ENCODE measurements at regions not wholly inside any gene's neighbourhood (a gene's known extent, or its start where the extent isn't known, plus 50 kb on each side); places are given as distances from the start of the nearest gene placed in this dataset.
"Not testable (repeated sequence)": the region's sequence is repeated elsewhere in the genome, so short reads cannot be mapped to it uniquely, and the experiment has no call there.

DNA sequence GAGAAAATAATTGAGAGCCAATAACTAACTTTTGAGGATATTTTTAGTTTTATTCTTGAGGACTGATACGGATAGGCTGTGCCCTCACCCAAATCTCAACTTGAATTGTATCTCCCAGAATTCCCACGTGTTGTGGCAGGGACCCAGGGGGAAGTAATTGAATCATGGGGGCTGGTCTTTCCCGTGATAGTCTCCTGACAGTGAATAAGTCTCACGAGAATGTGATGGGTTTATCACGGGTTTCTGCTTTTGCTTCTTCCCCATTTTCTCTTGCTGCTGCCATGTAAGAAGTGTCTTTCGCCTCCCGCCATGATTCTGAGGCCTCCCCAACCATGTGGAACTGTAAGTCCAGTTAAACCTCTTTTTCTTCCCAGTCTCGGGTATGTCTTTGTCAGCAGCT is 292.3 kb upstream of the TFAP2D start:
- H3K27me3 ChIP-seq (ENCODE audit: control insufficient read depth in 1 of 2, insufficient read depth in 2 of 2, low read length in 2 of 2); H3K4me3 ChIP-seq (ENCODE audit: low read depth in 1 of 2, low read length in 2 of 2); H3K36me3 ChIP-seq (ENCODE audit: insufficient read depth, low read length); H3K4me1 ChIP-seq (ENCODE audit: insufficient read depth, low read length); H3K9ac ChIP-seq (ENCODE audit: low read length); H3K27ac ChIP-seq (ENCODE audit: low read depth, low read length); H3K9me3 ChIP-seq (ENCODE audit: low read length): not testable (repeated sequence)

GRCh38 chr6:50427267-50427666 is 286.1 kb upstream of the TFAP2D start:
- Histone ChIP-seq H3K27me3 (ENCODE audit: control insufficient read depth in 1 of 2, insufficient read depth in 2 of 2, low read length in 2 of 2) (no peaks in the 10 kb centered on the region), H3K4me3 (ENCODE audit: low read depth in 1 of 2, low read length in 2 of 2) (no peak overlapping the region), H3K9me3 (ENCODE audit: low read length) (no peaks in the 10 kb centered on the region), H3K9ac (ENCODE audit: low read length) (no peak overlapping the region), H3K36me3 (ENCODE audit: insufficient read depth, low read length) (no peaks in the 10 kb centered on the region), H3K4me1 (ENCODE audit: insufficient read depth, low read length) (no peaks in the 10 kb centered on the region), H3K27ac (ENCODE audit: low read depth, low read length) (no peak overlapping the region)

DNA sequence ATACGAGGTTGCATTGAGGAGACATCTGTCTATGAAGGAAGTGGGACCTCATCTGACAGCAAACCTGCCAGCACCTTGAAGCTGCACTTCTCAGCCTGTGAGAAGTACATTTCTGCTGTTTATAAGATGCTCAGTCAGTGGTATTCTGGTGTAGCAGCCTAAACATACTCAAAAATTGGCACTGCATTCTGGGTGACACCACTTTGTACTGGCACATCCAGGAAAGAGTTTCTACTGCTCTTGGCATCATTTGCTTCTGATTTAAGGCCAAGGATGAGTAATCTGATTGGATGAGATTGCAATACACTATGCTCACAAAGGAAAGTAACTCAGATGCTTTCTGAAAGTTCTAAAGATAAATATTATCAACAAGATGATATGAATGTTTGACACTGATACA is 275.4 kb upstream of the TFAP2D start:
- Histone ChIP-seq H3K27ac (ENCODE audit: low read depth, low read length) (no peak overlapping the region), H3K4me1 (ENCODE audit: insufficient read depth, low read length) (no peaks in the 10 kb centered on the region), H3K9me3 (ENCODE audit: low read length) (no peaks in the 10 kb centered on the region), H3K36me3 (ENCODE audit: insufficient read depth, low read length) (no peaks in the 10 kb centered on the region), H3K4me3 (ENCODE audit: low read depth in 1 of 2, low read length in 2 of 2) (no peak overlapping the region), H3K9ac (ENCODE audit: low read length) (no peak overlapping the region), H3K27me3 (ENCODE audit: control insufficient read depth in 1 of 2, insufficient read depth in 2 of 2, low read length in 2 of 2) (no peaks in the 10 kb centered on the region)

- Histone ChIP-seq H3K4me3 (ENCODE audit: low read depth in 1 of 2, low read length in 2 of 2) (no peak overlapping the region), H3K27ac (ENCODE audit: low read depth, low read length) (no peak overlapping the region), H3K36me3 (ENCODE audit: insufficient read depth, low read length) (no peaks in the 10 kb centered on the region)
These were observed 270.7 kb upstream of the TFAP2D start for GRCh38 chr6:50442531-50443040.

GRCh38 chr6:50443144-50443543 is 270.2 kb upstream of the TFAP2D start:
- no peak overlapping the region for H3K9ac ChIP-seq (ENCODE audit: low read length)
- H3K27ac ChIP-seq (ENCODE audit: low read depth, low read length), result no peak overlapping the region
- H3K4me3 ChIP-seq (ENCODE audit: low read depth in 1 of 2, low read length in 2 of 2), result no peak overlapping the region
- no peaks in the 10 kb centered on the region for H3K9me3 ChIP-seq (ENCODE audit: low read length)
- no peaks in the 10 kb centered on the region for H3K27me3 ChIP-seq (ENCODE audit: control insufficient read depth in 1 of 2, insufficient read depth in 2 of 2, low read length in 2 of 2)
- H3K36me3 ChIP-seq (ENCODE audit: insufficient read depth, low read length), result no peaks in the 10 kb centered on the region
- no peaks in the 10 kb centered on the region for H3K4me1 ChIP-seq (ENCODE audit: insufficient read depth, low read length)

More at GRCh38 chr6:50442531-50443040, 270.7 kb upstream of the TFAP2D start:
- Histone ChIP-seq H3K27me3 (ENCODE audit: control insufficient read depth in 1 of 2, insufficient read depth in 2 of 2, low read length in 2 of 2) (no peaks in the 10 kb centered on the region), H3K9me3 (ENCODE audit: low read length) (no peaks in the 10 kb centered on the region), H3K9ac (ENCODE audit: low read length) (no peak overlapping the region), H3K4me1 (ENCODE audit: insufficient read depth, low read length) (no peaks in the 10 kb centered on the region)

DNA sequence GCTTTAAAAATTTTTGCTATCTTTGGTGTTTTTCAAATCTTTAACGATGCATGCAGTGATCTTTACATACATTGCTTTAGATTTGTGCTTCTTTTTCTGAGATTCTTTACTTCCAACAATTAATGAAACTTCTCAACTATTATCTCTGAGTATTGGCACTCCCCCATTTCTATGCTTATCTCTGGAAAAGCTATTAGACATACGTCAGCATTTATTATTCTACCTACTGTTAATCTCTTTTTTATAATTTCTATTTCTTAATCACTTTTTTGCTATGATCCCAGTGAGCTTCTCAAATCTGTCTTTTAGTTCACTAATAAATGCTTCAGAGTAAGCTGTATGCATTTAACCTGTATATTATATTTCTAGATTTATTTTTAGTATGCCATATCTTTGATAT is 264.2 kb upstream of the TFAP2D start:
- no peak overlapping the region for H3K4me3 ChIP-seq (ENCODE audit: low read depth in 1 of 2, low read length in 2 of 2)
- H3K27me3 ChIP-seq (ENCODE audit: control insufficient read depth in 1 of 2, insufficient read depth in 2 of 2, low read length in 2 of 2), result no peaks in the 10 kb centered on the region
- H3K27ac ChIP-seq (ENCODE audit: low read depth, low read length), result no peak overlapping the region
- H3K9me3 ChIP-seq (ENCODE audit: low read length), result no peaks in the 10 kb centered on the region
- H3K36me3 ChIP-seq (ENCODE audit: insufficient read depth, low read length), result no peaks in the 10 kb centered on the region
- no peaks in the 10 kb centered on the region for H3K4me1 ChIP-seq (ENCODE audit: insufficient read depth, low read length)
- H3K9ac ChIP-seq (ENCODE audit: low read length), result no peak overlapping the region

- H3K4me3 ChIP-seq (ENCODE audit: low read depth in 1 of 2, low read length in 2 of 2), result no peak overlapping the region
- H3K9me3 ChIP-seq (ENCODE audit: low read length), result no peaks in the 10 kb centered on the region
- H3K27me3 ChIP-seq (ENCODE audit: control insufficient read depth in 1 of 2, insufficient read depth in 2 of 2, low read length in 2 of 2), result no peaks in the 10 kb centered on the region
- no peak overlapping the region for H3K9ac ChIP-seq (ENCODE audit: low read length)
- no peak overlapping the region for H3K27ac ChIP-seq (ENCODE audit: low read depth, low read length)
- no peaks in the 10 kb centered on the region for H3K4me1 ChIP-seq (ENCODE audit: insufficient read depth, low read length)
- no peaks in the 10 kb centered on the region for H3K36me3 ChIP-seq (ENCODE audit: insufficient read depth, low read length)
These were observed 261.4 kb upstream of the TFAP2D start for GRCh38 chr6:50451826-50452400.

- Histone ChIP-seq H3K27ac (ENCODE audit: low read depth, low read length) (no peak overlapping the region), H3K36me3 (ENCODE audit: insufficient read depth, low read length) (no peaks in the 10 kb centered on the region), H3K27me3 (ENCODE audit: control insufficient read depth in 1 of 2, insufficient read depth in 2 of 2, low read length in 2 of 2) (no peaks in the 10 kb centered on the region), H3K9ac (ENCODE audit: low read length) (no peak overlapping the region), H3K4me3 (ENCODE audit: low read depth in 1 of 2, low read length in 2 of 2) (no peak overlapping the region), H3K4me1 (ENCODE audit: insufficient read depth, low read length) (no peaks in the 10 kb centered on the region), H3K9me3 (ENCODE audit: low read length) (no peaks in the 10 kb centered on the region)
These were observed 258.3 kb upstream of the TFAP2D start for GRCh38 chr6:50455029-50455428.

DNA sequence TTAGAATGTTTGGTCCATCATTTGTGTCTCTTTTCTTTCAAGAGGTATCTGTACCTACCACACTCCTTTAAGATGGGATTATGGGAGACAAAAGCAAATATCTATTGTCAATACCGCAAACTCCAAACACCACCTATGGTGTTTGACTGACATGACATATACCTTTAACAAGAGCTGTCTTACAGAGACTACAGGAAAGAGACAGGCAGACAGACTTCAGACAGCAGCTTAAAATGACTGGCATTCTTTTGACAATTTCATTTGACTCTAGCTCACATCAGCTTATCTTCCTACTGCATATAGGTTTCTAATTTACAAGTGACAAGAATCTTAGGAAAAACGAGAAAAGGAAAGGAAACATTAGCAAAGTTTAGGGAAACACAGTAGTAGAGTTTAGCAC is 256.0 kb upstream of the TFAP2D start:
- Histone ChIP-seq H3K36me3 (ENCODE audit: insufficient read depth, low read length) (no peaks in the 10 kb centered on the region), H3K4me3 (ENCODE audit: low read depth in 1 of 2, low read length in 2 of 2) (no peak overlapping the region)

GRCh38 chr6:50461696-50462095 is 251.6 kb upstream of the TFAP2D start:
- Histone ChIP-seq H3K36me3 (ENCODE audit: insufficient read depth, low read length) (no peaks in the 10 kb centered on the region), H3K4me1 (ENCODE audit: insufficient read depth, low read length) (no peaks in the 10 kb centered on the region), H3K4me3 (ENCODE audit: low read depth in 1 of 2, low read length in 2 of 2) (no peak overlapping the region), H3K9me3 (ENCODE audit: low read length) (no peaks in the 10 kb centered on the region), H3K27ac (ENCODE audit: low read depth, low read length) (no peak overlapping the region), H3K9ac (ENCODE audit: low read length) (no peak overlapping the region), H3K27me3 (ENCODE audit: control insufficient read depth in 1 of 2, insufficient read depth in 2 of 2, low read length in 2 of 2) (no peaks in the 10 kb centered on the region)

More for the DNA sequence above, 256.0 kb upstream of the TFAP2D start:
- H3K4me1 ChIP-seq (ENCODE audit: insufficient read depth, low read length), result no peaks in the 10 kb centered on the region
- H3K9ac ChIP-seq (ENCODE audit: low read length), result no peak overlapping the region
- H3K27ac ChIP-seq (ENCODE audit: low read depth, low read length), result no peak overlapping the region
- no peaks in the 10 kb centered on the region for H3K9me3 ChIP-seq (ENCODE audit: low read length)
- H3K27me3 ChIP-seq (ENCODE audit: control insufficient read depth in 1 of 2, insufficient read depth in 2 of 2, low read length in 2 of 2), result no peaks in the 10 kb centered on the region

- Histone ChIP-seq H3K36me3 (ENCODE audit: insufficient read depth, low read length) (no peaks in the 10 kb centered on the region), H3K27ac (ENCODE audit: low read depth, low read length) (no peak overlapping the region), H3K27me3 (ENCODE audit: control insufficient read depth in 1 of 2, insufficient read depth in 2 of 2, low read length in 2 of 2) (no peaks in the 10 kb centered on the region), H3K4me3 (ENCODE audit: low read depth in 1 of 2, low read length in 2 of 2) (no peak overlapping the region), H3K9ac (ENCODE audit: low read length) (no peak overlapping the region), H3K4me1 (ENCODE audit: insufficient read depth, low read length) (no peaks in the 10 kb centered on the region), H3K9me3 (ENCODE audit: low read length) (no peaks in the 10 kb centered on the region)
These were observed 249.4 kb upstream of the TFAP2D start for GRCh38 chr6:50463931-50464330.

GRCh38 chr6:50467931-50468330 is 245.4 kb upstream of the TFAP2D start:
- Histone ChIP-seq H3K9ac (ENCODE audit: low read length) (no peak overlapping the region), H3K27ac (ENCODE audit: low read depth, low read length) (no peak overlapping the region), H3K9me3 (ENCODE audit: low read length) (no peaks in the 10 kb centered on the region), H3K27me3 (ENCODE audit: control insufficient read depth in 1 of 2, insufficient read depth in 2 of 2, low read length in 2 of 2) (no peaks in the 10 kb centered on the region), H3K36me3 (ENCODE audit: insufficient read depth, low read length) (no peaks in the 10 kb centered on the region), H3K4me3 (ENCODE audit: low read depth in 1 of 2, low read length in 2 of 2) (no peak overlapping the region), H3K4me1 (ENCODE audit: insufficient read depth, low read length) (no peaks in the 10 kb centered on the region)
